A673 (cell line): ENCODE measurements at regions not wholly inside any gene's neighbourhood (a gene's known extent, or its start where the extent isn't known, plus 50 kb on each side); places are given as distances from the start of the nearest gene placed in this dataset.

ENCODE experiments used
- CTCF ChIP-seq: fragments of 300-800, 200-600 bp; sonication (generic); conservative IDR thresholded peaks from 2 replicates; pipeline ENCODE4 v1.5.1; 2017; ENCODE audit warnings: low read depth, mild to moderate bottlenecking, antibody characterized with exemption, low read length, moderate library complexity, mixed read lengths
- EZH2 ChIP-seq: fragments of 200-600 bp; sonication (generic); IDR thresholded peaks from 2 replicates; pipeline ENCODE4 v1.6.1; 2017; ENCODE audit warnings: borderline replicate concordance, low read depth, mild to moderate bottlenecking, mixed read lengths, antibody characterized with exemption, low read length; ENCODE audit not compliant: poor library complexity, severe bottlenecking

- no peak for TF ChIP-seq EZH2
- no peak for TF ChIP-seq CTCF
Observed at GRCh38 chr13:77391475-77391874, 64.6 kb upstream of the MYCBP2 start.
